Ovary (tissue), 3 donors: ENCODE measurements at regions not wholly inside any gene's neighbourhood (a gene's known extent, or its start where the extent isn't known, plus 50 kb on each side); places are given as distances from the start of the nearest gene placed in this dataset.

ENCODE experiments used
- CTCF ChIP-seq, 3 donors: fragments of 450-650 bp in 2 of 3; fragments of 200-600 bp in 1 of 3; IDR thresholded peaks; one replicate each; pipeline versions ENCODE4 v1.5.1 to v1.8.0; 2016 to 2022; ENCODE audit warnings: antibody characterized with exemption in 3 of 3, mild to moderate bottlenecking in 1 of 3
- EP300 ChIP-seq: sonication (generic); formaldehyde crosslinking; IDR thresholded peaks from one replicate; pipeline ENCODE4 v1.6.1; 2017; ENCODE audit warnings: antibody characterized with exemption
- POLR2A ChIP-seq: fragments of 450-650 bp; IDR thresholded peaks from one replicate; pipeline ENCODE4 v1.6.1; 2017; ENCODE audit warnings: antibody characterized with exemption, mild to moderate bottlenecking, moderate library complexity
- donor health status: DM: no; HTN: no; CAD: no.

- TF ChIP-seq CTCF (IDR thresholded peaks at IDR 0.05) (no peak), EP300 (no peak), POLR2A (no peak)
These were observed 165.5 kb upstream of the OPRM1 start for GRCh38 chr6:153873541-153873940.
